ENCODE measurements at regions not wholly inside any gene's neighbourhood (a gene's known extent, or its start where the extent isn't known, plus 50 kb on each side); places are given as distances from the start of the nearest gene placed in this dataset.

GRCh38 chr10:4338768-4339167, 487.2 kb upstream of the AKR1E2 start:
- POLR2A ChIA-PET = no interaction called here
- TF ChIP-seq, protein P1, sequence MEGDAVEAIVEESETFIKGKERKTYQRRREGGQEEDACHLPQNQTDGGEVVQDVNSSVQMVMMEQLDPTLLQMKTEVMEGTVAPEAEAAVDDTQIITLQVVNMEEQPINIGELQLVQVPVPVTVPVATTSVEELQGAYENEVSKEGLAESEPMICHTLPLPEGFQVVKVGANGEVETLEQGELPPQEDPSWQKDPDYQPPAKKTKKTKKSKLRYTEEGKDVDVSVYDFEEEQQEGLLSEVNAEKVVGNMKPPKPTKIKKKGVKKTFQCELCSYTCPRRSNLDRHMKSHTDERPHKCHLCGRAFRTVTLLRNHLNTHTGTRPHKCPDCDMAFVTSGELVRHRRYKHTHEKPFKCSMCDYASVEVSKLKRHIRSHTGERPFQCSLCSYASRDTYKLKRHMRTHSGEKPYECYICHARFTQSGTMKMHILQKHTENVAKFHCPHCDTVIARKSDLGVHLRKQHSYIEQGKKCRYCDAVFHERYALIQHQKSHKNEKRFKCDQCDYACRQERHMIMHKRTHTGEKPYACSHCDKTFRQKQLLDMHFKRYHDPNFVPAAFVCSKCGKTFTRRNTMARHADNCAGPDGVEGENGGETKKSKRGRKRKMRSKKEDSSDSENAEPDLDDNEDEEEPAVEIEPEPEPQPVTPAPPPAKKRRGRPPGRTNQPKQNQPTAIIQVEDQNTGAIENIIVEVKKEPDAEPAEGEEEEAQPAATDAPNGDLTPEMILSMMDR (IDR thresholded peaks at IDR 0.05; ENCODE audit: insufficient read depth, low read length, missing control alignments) = no peak
- H3K4me3 ChIP-seq (ENCODE audit: low read depth, low read length) = no peak overlapping the region
- DNase-seq (ENCODE audit: low read depth, low spot score) = no peak
- CTCF ChIA-PET = interaction anchor here (1.6 kb wide), 1 partner anchor 16 kb away, joined by 3 read pairs; no protein-coding TSS in a partner anchor

- TF ChIP-seq, protein P1 (IDR thresholded peaks at IDR 0.05; ENCODE audit: insufficient read depth, low read length, missing control alignments) = no peak
- CTCF ChIA-PET = interaction anchor here (1.0 kb wide), 1 partner anchor 31 kb away, joined by 3 read pairs; no protein-coding TSS in a partner anchor
- POLR2A ChIA-PET = no interaction called here
- no peak for DNase-seq (ENCODE audit: low read depth, low spot score)
- H3K4me3 ChIP-seq (ENCODE audit: low read depth, low read length) = no peak overlapping the region
Measured at GRCh38 chr10:4337563-4337962, 488.4 kb upstream of the AKR1E2 start.

DNA sequence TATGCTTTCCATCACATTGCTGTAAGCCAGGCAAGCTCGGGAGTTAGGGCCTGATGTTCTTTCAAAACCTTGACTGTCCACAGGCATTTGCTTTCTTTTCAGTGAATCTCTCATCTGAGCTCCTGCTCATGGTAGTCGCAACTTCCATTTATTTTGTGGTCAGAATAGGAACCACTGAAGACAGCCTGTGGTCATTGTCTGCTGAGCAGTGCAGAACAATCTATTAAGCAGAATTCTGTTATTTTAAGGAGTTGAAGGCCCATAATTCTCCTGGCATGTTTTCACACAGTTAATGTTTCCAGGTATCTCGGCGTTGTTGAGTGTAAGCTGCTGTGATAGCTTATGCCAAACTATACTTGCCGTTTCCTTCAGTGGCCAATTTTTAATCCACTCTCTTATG, 491.1 kb upstream of the AKR1E2 start:
- no peak for DNase-seq (ENCODE audit: low read depth, low spot score)
- ChIA-PET POLR2A (no interaction called here), CTCF (interaction anchor here (1.5 kb wide), 1 partner anchor 9 kb away, joined by 5 read pairs; no protein-coding TSS in a partner anchor)
- no peak overlapping the region for H3K4me3 ChIP-seq (ENCODE audit: low read depth, low read length)
- TF ChIP-seq, protein P1 (IDR thresholded peaks at IDR 0.05; ENCODE audit: insufficient read depth, low read length, missing control alignments) = no peak

GRCh38 chr10:4334015-4334414, 492.0 kb upstream of the AKR1E2 start:
- DNase-seq (ENCODE audit: low read depth, low spot score) = no peak
- no peak overlapping the region for H3K4me3 ChIP-seq (ENCODE audit: low read depth, low read length)
- ChIA-PET CTCF (no interaction called here), POLR2A (no interaction called here)
- TF ChIP-seq, protein P1 (IDR thresholded peaks at IDR 0.05; ENCODE audit: insufficient read depth, low read length, missing control alignments) = no peak

GRCh38 chr10:4333459-4333894, 492.5 kb upstream of the AKR1E2 start:
- CTCF ChIA-PET = no interaction called here
- TF ChIP-seq, protein P1 (IDR thresholded peaks at IDR 0.05; ENCODE audit: insufficient read depth, low read length, missing control alignments) = no peak

GRCh38 chr10:4332764-4333458, 493.1 kb upstream of the AKR1E2 start:
- H3K4me3 ChIP-seq (ENCODE audit: low read depth, low read length) = no peak overlapping the region
- TF ChIP-seq, protein P1 (IDR thresholded peaks at IDR 0.05; ENCODE audit: insufficient read depth, low read length, missing control alignments) = no peak
- no peak for DNase-seq (ENCODE audit: low read depth, low spot score)
- ChIA-PET CTCF (no interaction called here), POLR2A (no interaction called here)

More at GRCh38 chr10:4333459-4333894, 492.5 kb upstream of the AKR1E2 start:
- no peak overlapping the region for H3K4me3 ChIP-seq (ENCODE audit: low read depth, low read length)
- POLR2A ChIA-PET = no interaction called here
- no peak for DNase-seq (ENCODE audit: low read depth, low spot score)

Measured in AG04449 (cell line).